A549 (cell line): ENCODE measurements at regions not wholly inside any gene's neighbourhood (a gene's known extent, or its start where the extent isn't known, plus 50 kb on each side); places are given as distances from the start of the nearest gene placed in this dataset.

ENCODE experiments used
- ATAC-seq, 2 experiments: fragments of 200-7000 bp in 1 of 2; fragments of >200 bp in 1 of 2; cut with Nextera tagmentation in 1 of 2; cut with Tn5 transposase in 1 of 2; 3 replicates each; pipeline versions ENCODE4 v1.8.0 to v1.9.1; 2018 to 2020; ENCODE audit warnings: mild to moderate bottlenecking in 1 of 2, moderate library complexity in 1 of 2
- CTCF ChIA-PET: fragments of 300-600 bp; sonication (Branson Sonifier 250); formaldehyde crosslinking; extraction: SDS; loops from one replicate; lab custom pipeline; 2021; ENCODE audit warnings: antibody characterized with exemption, inconsistent platforms; lab: Yijun Ruan, JAX
- POLR2A ChIA-PET: fragments of 350-600 bp; formaldehyde crosslinking; extraction: SDS; loops from one replicate; lab custom pipeline; 2021; ENCODE audit warnings: antibody characterized with exemption, inconsistent platforms; lab: Yijun Ruan, JAX
- DNase-seq, 2 experiments: peaks; one replicate each; pipeline versions ENCODE4 v3.0.0 to v3.0.0-alpha.2; 2011 to 2016; ENCODE audit warnings: low read depth in 1 of 2, low spot score in 1 of 2
- FAIRE-seq: peaks from 2 replicates; lab custom pipeline; 2011; peaks lifted over from hg19 to GRCh38; lab: Jason Lieb, UNC
- H3K27ac ChIP-seq, 2 experiments: fragments of >200 bp; sonication (Bioruptor Twin); formaldehyde crosslinking; 3 replicates each; pipeline ENCODE4 v1.5.1; 2016 to 2017
- H3K4me1 ChIP-seq: fragments of >200 bp; sonication (Bioruptor Twin); formaldehyde crosslinking; 3 replicates; pipeline ENCODE4 v1.6.1; 2016
- H3K4me2 ChIP-seq: fragments of >200 bp; sonication (Bioruptor Twin); formaldehyde crosslinking; 3 replicates; pipeline ENCODE4 v1.6.1; 2016
- H3K4me3 ChIP-seq: fragments of >200 bp; sonication (Bioruptor Twin); formaldehyde crosslinking; 3 replicates; pipeline ENCODE4 v1.5.1; 2016
- H3K9me3 ChIP-seq: fragments of >200 bp; sonication (Bioruptor Twin); formaldehyde crosslinking; 3 replicates; pipeline ENCODE4 v1.6.1; 2016
- EP300 ChIP-seq, 2 experiments: fragments of >200 bp; sonication (Bioruptor Twin); formaldehyde crosslinking; IDR thresholded peaks; 2 replicates in 1 of 2; 3 replicates in 1 of 2; pipeline ENCODE4 v1.6.1; 2016 to 2017
- FOSB ChIP-seq: fragments of 250-450 bp; sonication (Bioruptor Pico); IDR thresholded peaks from 2 replicates; pipeline ENCODE4 v1.5.0; 2020; ENCODE audit warnings: mild to moderate bottlenecking, moderate library complexity
- FOSL2 ChIP-seq, 2 experiments: fragments of 450-650 bp in 1 of 2; fragments of >200 bp in 1 of 2; sonication (Bioruptor Twin) in 1 of 2; formaldehyde crosslinking; IDR thresholded peaks; 2 replicates each; pipeline versions ENCODE4 v1.5.0 to v1.6.1; 2016 to 2020; ENCODE audit warnings: mild to moderate bottlenecking in 1 of 2, moderate library complexity in 1 of 2
- FOXS1 ChIP-seq: fragments of 250-450 bp; sonication (Bioruptor Pico); IDR thresholded peaks from 2 replicates; pipeline ENCODE4 v1.5.0; 2020; ENCODE audit warnings: mild to moderate bottlenecking, moderate library complexity
- HDAC2 ChIP-seq: fragments of 200-600 bp; sonication (generic); IDR thresholded peaks from 2 replicates; pipeline ENCODE4 v1.6.1; 2016
- HEYL ChIP-seq: fragments of 250-450 bp; sonication (Bioruptor Pico); IDR thresholded peaks from 2 replicates; pipeline ENCODE4 v1.8.0; 2021; ENCODE audit warnings: mild to moderate bottlenecking, moderate library complexity
- HOXB13 ChIP-seq: fragments of 250-450 bp; sonication (Bioruptor Pico); IDR thresholded peaks from 2 replicates; pipeline ENCODE4 v1.5.0; 2020; ENCODE audit warnings: low read depth, mild to moderate bottlenecking, moderate library complexity
- JUN ChIP-seq, 2 experiments: fragments of >200 bp; sonication (Bioruptor Twin); formaldehyde crosslinking; IDR thresholded peaks; 2 replicates in 1 of 2; 3 replicates in 1 of 2; pipeline ENCODE4 v1.6.1; 2016 to 2017
- JUNB ChIP-seq: fragments of >200 bp; sonication (Bioruptor Twin); formaldehyde crosslinking; IDR thresholded peaks from 2 replicates; pipeline ENCODE4 v1.6.1; 2016
- MYC ChIP-seq: IDR thresholded peaks from 2 replicates; pipeline ENCODE4 v1.6.1; 2012; ENCODE audit warnings: mild to moderate bottlenecking, inconsistent platforms, low read length, improper control_type of control experiment, borderline replicate concordance
- POLR2A ChIP-seq: IDR thresholded peaks from 2 replicates; pipeline ENCODE4 v1.6.1; 2012; ENCODE audit warnings: mild to moderate bottlenecking, low read length
- RARB ChIP-seq: fragments of 250-450 bp; sonication (Bioruptor Pico); IDR thresholded peaks from 2 replicates; pipeline ENCODE4 v1.8.0; 2021; ENCODE audit warnings: mild to moderate bottlenecking, moderate library complexity
- RCOR1 ChIP-seq: fragments of 150-350 bp; IDR thresholded peaks from 2 replicates; pipeline ENCODE4 v1.6.1; 2014; ENCODE audit warnings: antibody characterized with exemption, low read length, low read depth
- TFCP2L1 ChIP-seq: fragments of 250-450 bp; sonication (Bioruptor Pico); IDR thresholded peaks from 2 replicates; pipeline ENCODE4 v1.5.0; 2021; ENCODE audit warnings: mild to moderate bottlenecking
- ZSCAN20 ChIP-seq: fragments of 250-450 bp; sonication (Bioruptor Pico); IDR thresholded peaks from 2 replicates; pipeline ENCODE4 v1.8.0; 2022; ENCODE audit warnings: mild to moderate bottlenecking, moderate library complexity
- WGBS: methylation state at CpG from one replicate; pipeline ENCODE4 v1.1.6; 2017; ENCODE audit errors: missing lambda C conversion rate; 5-methylcytosine and 5-hydroxymethylcytosine counted together
- TF ChIP-seq, protein P1 (sequence below): fragments of >200 bp; sonication (Bioruptor Twin); formaldehyde crosslinking; IDR thresholded peaks from 3 replicates; pipeline ENCODE4 v1.5.1; 2016
- TF ChIP-seq, protein P2 (sequence below): fragments of 200-600 bp; sonication (generic); IDR thresholded peaks from 2 replicates; pipeline ENCODE4 v1.6.1; 2016; ENCODE audit warnings: antibody characterized with exemption, mild to moderate bottlenecking, moderate library complexity
- TF ChIP-seq, protein P3 (sequence below): IDR thresholded peaks from 2 replicates; pipeline ENCODE4 v1.6.1; 2012
- TF ChIP-seq, protein P4 (sequence below): fragments of 250-450 bp; sonication (Bioruptor Pico); IDR thresholded peaks from 2 replicates; pipeline ENCODE4 v1.5.0; 2020; ENCODE audit warnings: low read depth, mild to moderate bottlenecking, moderate library complexity
- TF ChIP-seq, protein P5 (sequence below): IDR thresholded peaks from 2 replicates; pipeline ENCODE4 v1.6.1; 2012
- TF ChIP-seq, protein P6 (sequence below): fragments of 250-450 bp; sonication (Bioruptor Pico); IDR thresholded peaks from 2 replicates; pipeline ENCODE4 v1.5.0; 2021; ENCODE audit warnings: mild to moderate bottlenecking, moderate library complexity, borderline replicate concordance

DNA sequence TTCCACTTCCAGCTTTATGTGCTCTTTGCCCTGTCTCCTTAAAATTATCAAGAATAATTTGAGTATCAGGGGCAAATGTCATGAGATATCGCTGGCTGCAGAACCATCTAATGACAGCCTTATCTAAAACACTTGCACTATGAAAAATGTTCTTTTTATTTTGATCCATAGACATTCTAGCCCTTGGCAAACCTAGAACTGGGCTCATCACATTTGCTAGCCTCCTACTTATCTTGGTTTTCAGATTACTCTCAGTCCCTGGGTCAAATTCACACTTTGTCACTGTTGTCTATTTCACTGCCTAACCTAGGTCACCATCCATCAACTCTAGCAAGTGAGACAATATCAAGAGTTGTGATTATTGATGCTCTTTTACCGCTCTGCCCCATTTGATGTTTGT is 59.9 kb upstream of the IPO9 start (continued):
- TF ChIP-seq, protein P1, sequence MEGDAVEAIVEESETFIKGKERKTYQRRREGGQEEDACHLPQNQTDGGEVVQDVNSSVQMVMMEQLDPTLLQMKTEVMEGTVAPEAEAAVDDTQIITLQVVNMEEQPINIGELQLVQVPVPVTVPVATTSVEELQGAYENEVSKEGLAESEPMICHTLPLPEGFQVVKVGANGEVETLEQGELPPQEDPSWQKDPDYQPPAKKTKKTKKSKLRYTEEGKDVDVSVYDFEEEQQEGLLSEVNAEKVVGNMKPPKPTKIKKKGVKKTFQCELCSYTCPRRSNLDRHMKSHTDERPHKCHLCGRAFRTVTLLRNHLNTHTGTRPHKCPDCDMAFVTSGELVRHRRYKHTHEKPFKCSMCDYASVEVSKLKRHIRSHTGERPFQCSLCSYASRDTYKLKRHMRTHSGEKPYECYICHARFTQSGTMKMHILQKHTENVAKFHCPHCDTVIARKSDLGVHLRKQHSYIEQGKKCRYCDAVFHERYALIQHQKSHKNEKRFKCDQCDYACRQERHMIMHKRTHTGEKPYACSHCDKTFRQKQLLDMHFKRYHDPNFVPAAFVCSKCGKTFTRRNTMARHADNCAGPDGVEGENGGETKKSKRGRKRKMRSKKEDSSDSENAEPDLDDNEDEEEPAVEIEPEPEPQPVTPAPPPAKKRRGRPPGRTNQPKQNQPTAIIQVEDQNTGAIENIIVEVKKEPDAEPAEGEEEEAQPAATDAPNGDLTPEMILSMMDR = no peak

DNA sequence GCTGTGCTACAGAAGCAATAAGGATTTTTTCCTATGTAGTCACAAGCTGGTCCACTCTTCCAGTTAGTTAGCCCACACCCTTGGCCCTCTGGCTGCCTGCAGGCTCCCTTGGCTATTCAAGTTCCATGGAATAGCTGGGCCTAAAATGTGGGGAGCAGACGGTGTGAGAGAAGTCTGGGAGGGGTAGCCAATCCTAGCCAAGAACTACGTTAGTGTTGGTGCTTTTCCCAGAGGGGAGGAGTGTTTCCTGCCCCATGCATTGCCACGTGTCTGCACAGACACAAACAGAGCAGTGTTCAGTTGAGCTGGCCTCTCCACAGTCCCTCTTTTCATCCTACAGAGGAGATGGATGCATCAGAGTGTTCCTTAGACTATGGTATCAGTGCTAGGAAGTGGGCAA is 59.0 kb upstream of the IPO9 start:
- peaks cover 21% of the 10 kb centered on the region for H3K9me3 ChIP-seq
- ChIA-PET POLR2A (no interaction called here), CTCF (interaction anchor here (0.9 to 2.7 kb wide), 7 partner anchors 14 to 210 kb away, joined by 3 to 13 read pairs (median 4); no protein-coding TSS in a partner anchor)
- no peak for ATAC-seq
- no peak for FAIRE-seq
- TF ChIP-seq, protein P1 = no peak
- TF ChIP-seq FOSL2 (IDR thresholded peaks at IDR 0.05) = no peak
- no peak for TF ChIP-seq FOSL2 (CRISPR knock-in tag; IDR thresholded peaks at IDR 0.05)
- TF ChIP-seq, protein P2, sequence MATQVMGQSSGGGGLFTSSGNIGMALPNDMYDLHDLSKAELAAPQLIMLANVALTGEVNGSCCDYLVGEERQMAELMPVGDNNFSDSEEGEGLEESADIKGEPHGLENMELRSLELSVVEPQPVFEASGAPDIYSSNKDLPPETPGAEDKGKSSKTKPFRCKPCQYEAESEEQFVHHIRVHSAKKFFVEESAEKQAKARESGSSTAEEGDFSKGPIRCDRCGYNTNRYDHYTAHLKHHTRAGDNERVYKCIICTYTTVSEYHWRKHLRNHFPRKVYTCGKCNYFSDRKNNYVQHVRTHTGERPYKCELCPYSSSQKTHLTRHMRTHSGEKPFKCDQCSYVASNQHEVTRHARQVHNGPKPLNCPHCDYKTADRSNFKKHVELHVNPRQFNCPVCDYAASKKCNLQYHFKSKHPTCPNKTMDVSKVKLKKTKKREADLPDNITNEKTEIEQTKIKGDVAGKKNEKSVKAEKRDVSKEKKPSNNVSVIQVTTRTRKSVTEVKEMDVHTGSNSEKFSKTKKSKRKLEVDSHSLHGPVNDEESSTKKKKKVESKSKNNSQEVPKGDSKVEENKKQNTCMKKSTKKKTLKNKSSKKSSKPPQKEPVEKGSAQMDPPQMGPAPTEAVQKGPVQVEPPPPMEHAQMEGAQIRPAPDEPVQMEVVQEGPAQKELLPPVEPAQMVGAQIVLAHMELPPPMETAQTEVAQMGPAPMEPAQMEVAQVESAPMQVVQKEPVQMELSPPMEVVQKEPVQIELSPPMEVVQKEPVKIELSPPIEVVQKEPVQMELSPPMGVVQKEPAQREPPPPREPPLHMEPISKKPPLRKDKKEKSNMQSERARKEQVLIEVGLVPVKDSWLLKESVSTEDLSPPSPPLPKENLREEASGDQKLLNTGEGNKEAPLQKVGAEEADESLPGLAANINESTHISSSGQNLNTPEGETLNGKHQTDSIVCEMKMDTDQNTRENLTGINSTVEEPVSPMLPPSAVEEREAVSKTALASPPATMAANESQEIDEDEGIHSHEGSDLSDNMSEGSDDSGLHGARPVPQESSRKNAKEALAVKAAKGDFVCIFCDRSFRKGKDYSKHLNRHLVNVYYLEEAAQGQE = no peak
- TF ChIP-seq, protein P3, sequence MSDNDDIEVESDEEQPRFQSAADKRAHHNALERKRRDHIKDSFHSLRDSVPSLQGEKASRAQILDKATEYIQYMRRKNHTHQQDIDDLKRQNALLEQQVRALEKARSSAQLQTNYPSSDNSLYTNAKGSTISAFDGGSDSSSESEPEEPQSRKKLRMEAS = no peak
- no peak for TF ChIP-seq ZSCAN20 (CRISPR knock-in tag)
- no peak for TF ChIP-seq HEYL (CRISPR knock-in tag)
- no peak for TF ChIP-seq TFCP2L1
- no peak for TF ChIP-seq HDAC2
- TF ChIP-seq FOSB (CRISPR knock-in tag) = no peak
- no peak for TF ChIP-seq FOXS1 (CRISPR knock-in tag)
- no peak overlapping the region for H3K27ac ChIP-seq
- no peak overlapping the region for H3K4me3 ChIP-seq
- no peak overlapping the region for H3K4me2 ChIP-seq
- WGBS = 48% methylated on average over 3 of the region's 3 CpGs
- 0 out of 3 replicates have a peak, but pooled peaks cover 4% of the 10 kb centered on the region for H3K4me1 ChIP-seq
- DNase-seq = no peak

DNA sequence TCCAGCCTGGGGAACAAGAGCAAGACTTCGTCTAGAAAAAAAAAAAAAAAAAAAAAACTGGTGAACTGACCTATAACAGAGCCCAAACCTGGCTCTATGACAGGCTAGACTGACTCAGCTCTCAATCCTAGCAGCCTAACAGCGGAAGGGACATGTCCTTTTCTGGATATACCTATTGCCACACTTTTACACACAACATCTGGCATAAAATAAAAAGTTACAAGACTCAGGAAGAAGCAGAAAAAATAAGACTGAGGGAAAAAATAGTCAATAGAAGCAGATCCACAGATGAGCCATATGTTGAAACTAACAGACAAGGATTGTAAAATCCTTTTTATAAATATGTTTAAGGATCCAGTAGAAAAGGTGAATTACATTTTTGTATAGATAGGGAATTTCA is 57.5 kb upstream of the IPO9 start:
- whole genome bisulfite sequencing = 49% methylated on average over 2 of the region's 2 CpGs
- TF ChIP-seq, protein P4, sequence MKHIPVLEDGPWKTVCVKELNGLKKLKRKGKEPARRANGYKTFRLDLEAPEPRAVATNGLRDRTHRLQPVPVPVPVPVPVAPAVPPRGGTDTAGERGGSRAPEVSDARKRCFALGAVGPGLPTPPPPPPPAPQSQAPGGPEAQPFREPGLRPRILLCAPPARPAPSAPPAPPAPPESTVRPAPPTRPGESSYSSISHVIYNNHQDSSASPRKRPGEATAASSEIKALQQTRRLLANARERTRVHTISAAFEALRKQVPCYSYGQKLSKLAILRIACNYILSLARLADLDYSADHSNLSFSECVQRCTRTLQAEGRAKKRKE (CRISPR knock-in tag) = no peak
- no peak for TF ChIP-seq RARB (CRISPR knock-in tag)
- no peak for TF ChIP-seq RCOR1
- TF ChIP-seq, protein P5, sequence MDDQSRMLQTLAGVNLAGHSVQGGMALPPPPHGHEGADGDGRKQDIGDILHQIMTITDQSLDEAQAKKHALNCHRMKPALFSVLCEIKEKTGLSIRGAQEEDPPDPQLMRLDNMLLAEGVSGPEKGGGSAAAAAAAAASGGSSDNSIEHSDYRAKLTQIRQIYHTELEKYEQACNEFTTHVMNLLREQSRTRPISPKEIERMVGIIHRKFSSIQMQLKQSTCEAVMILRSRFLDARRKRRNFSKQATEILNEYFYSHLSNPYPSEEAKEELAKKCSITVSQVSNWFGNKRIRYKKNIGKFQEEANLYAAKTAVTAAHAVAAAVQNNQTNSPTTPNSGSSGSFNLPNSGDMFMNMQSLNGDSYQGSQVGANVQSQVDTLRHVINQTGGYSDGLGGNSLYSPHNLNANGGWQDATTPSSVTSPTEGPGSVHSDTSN = no peak
- TF ChIP-seq JUN (IDR thresholded peaks at IDR 0.05) = no peak
- TF ChIP-seq JUNB = no peak
- no peak for TF ChIP-seq HEYL (CRISPR knock-in tag)
- TF ChIP-seq EP300 (IDR thresholded peaks at IDR 0.05) = no peak
- TF ChIP-seq, protein P6, sequence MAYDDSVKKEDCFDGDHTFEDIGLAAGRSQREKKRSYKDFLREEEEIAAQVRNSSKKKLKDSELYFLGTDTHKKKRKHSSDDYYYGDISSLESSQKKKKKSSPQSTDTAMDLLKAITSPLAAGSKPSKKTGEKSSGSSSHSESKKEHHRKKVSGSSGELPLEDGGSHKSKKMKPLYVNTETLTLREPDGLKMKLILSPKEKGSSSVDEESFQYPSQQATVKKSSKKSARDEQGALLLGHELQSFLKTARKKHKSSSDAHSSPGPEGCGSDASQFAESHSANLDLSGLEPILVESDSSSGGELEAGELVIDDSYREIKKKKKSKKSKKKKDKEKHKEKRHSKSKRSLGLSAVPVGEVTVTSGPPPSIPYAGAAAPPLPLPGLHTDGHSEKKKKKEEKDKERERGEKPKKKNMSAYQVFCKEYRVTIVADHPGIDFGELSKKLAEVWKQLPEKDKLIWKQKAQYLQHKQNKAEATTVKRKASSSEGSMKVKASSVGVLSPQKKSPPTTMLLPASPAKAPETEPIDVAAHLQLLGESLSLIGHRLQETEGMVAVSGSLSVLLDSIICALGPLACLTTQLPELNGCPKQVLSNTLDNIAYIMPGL = no peak
- no peak for TF ChIP-seq MYC
- TF ChIP-seq, protein P3 = no peak
- TF ChIP-seq HOXB13 (CRISPR knock-in tag) = no peak
- no peak for TF ChIP-seq FOSB (CRISPR knock-in tag)
- TF ChIP-seq POLR2A = no peak

More for the DNA sequence above, 57.5 kb upstream of the IPO9 start:
- ChIA-PET CTCF (interaction anchor here (0.6 to 3.1 kb wide), 3 partner anchors 15 to 116 kb away, joined by 3 to 17 read pairs (median 4); no protein-coding TSS in a partner anchor), POLR2A (no interaction called here)
- H3K9me3 ChIP-seq = peaks cover 21% of the 10 kb centered on the region
- DNase-seq = no peak
- no peak overlapping the region for H3K4me2 ChIP-seq
- no peak overlapping the region for H3K27ac ChIP-seq
- no peak for ATAC-seq
- no peak for FAIRE-seq
- H3K4me3 ChIP-seq = no peak overlapping the region
- H3K4me1 ChIP-seq = no peaks in the 10 kb centered on the region
